Amniotic epithelial cell (primary cell): ENCODE measurements at regions not wholly inside any gene's neighbourhood (a gene's known extent, or its start where the extent isn't known, plus 50 kb on each side); places are given as distances from the start of the nearest gene placed in this dataset.
"Not testable (repeated sequence)": the region's sequence is repeated elsewhere in the genome, so short reads cannot be mapped to it uniquely, and the experiment has no call there.

Source experiments
- DNase-seq: peaks from one replicate; pipeline ENCODE4 v3.0.0-alpha.2; 2010; ENCODE audit warnings: low read depth

GRCh38 chr22:48077699-48078098 lies 1315.2 kb downstream of the TBC1D22A start:
- no peak for DNase-seq

- no peak for DNase-seq
These were observed 1313.6 kb downstream of the TBC1D22A start for GRCh38 chr22:48076008-48076407.

- DNase-seq = no peak
These were observed 1313.2 kb downstream of the TBC1D22A start for GRCh38 chr22:48075604-48076003.

GRCh38 chr22:48072777-48073176 lies 1310.3 kb downstream of the TBC1D22A start:
- no peak for DNase-seq

- no peak for DNase-seq
These were observed 1309.4 kb downstream of the TBC1D22A start for GRCh38 chr22:48071828-48072227.

GRCh38 chr22:48071305-48071704 lies 1308.9 kb downstream of the TBC1D22A start:
- no peak for DNase-seq

GRCh38 chr22:48070760-48071159 lies 1308.3 kb downstream of the TBC1D22A start:
- DNase-seq = no peak

- no peak for DNase-seq
These were observed 1307.6 kb downstream of the TBC1D22A start for GRCh38 chr22:48070083-48070482.

GRCh38 chr22:48069256-48069655 lies 1306.8 kb downstream of the TBC1D22A start:
- no peak for DNase-seq

GRCh38 chr22:48068323-48068885 lies 1306.0 kb downstream of the TBC1D22A start:
- no peak for DNase-seq

- DNase-seq = no peak
These were observed 1303.4 kb downstream of the TBC1D22A start for GRCh38 chr22:48065892-48066291.

- no peak for DNase-seq
These were observed 1299.3 kb downstream of the TBC1D22A start for GRCh38 chr22:48061726-48062125.

- DNase-seq = no peak
These were observed 1297.8 kb downstream of the TBC1D22A start for GRCh38 chr22:48060266-48060665.

- DNase-seq = not testable (repeated sequence)
These were observed 1297.1 kb downstream of the TBC1D22A start for GRCh38 chr22:48059521-48059920.

- DNase-seq = no peak
These were observed 1294.8 kb downstream of the TBC1D22A start for GRCh38 chr22:48057116-48057835.

GRCh38 chr22:48055827-48056226 lies 1293.4 kb downstream of the TBC1D22A start:
- DNase-seq = no peak

- no peak for DNase-seq
These were observed 1292.7 kb downstream of the TBC1D22A start for GRCh38 chr22:48055185-48055584.

- DNase-seq = no peak
These were observed 1292.1 kb downstream of the TBC1D22A start for GRCh38 chr22:48054596-48054995.

- DNase-seq = no peak
These were observed 1291.5 kb downstream of the TBC1D22A start for GRCh38 chr22:48053973-48054372.

GRCh38 chr22:48053486-48053885 lies 1291.0 kb downstream of the TBC1D22A start:
- no peak for DNase-seq

- no peak for DNase-seq
These were observed 1290.1 kb downstream of the TBC1D22A start for GRCh38 chr22:48052621-48052890.

GRCh38 chr22:48051796-48052620 lies 1289.6 kb downstream of the TBC1D22A start:
- no peak for DNase-seq

- DNase-seq = no peak
These were observed 1288.4 kb downstream of the TBC1D22A start for GRCh38 chr22:48050836-48051235.
